HG02798 (cell line): ENCODE measurements at regions not wholly inside any gene's neighbourhood (a gene's known extent, or its start where the extent isn't known, plus 50 kb on each side); places are given as distances from the start of the nearest gene placed in this dataset.

Experiments
- ATAC-seq: cut with Tn5 transposase; IDR thresholded peaks from one replicate; pipeline ENCODE4 v1.9.1; 2021; ENCODE audit warnings: mild to moderate bottlenecking; ENCODE audit not compliant: unreplicated experiment, poor library complexity

DNA sequence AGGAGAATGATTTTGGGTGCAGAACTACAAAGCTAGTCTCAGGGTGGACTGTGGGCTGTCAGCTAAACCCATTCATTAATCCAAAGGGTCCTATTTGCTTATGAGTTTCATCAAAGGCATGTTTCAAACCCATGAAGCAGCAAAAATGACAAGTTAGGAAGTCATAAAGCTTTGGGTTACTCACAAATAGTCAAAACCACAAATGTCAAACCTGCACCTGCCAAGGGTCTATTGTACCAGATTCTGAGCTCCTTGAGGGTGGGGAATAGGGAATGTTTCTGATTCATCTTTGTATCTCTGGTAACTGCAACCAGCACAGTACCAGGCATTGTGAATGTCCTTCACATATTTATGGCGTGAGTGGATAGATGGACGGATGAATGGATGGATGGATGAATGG lies 317.7 kb downstream of the MAF start:
- no peak for ATAC-seq

DNA sequence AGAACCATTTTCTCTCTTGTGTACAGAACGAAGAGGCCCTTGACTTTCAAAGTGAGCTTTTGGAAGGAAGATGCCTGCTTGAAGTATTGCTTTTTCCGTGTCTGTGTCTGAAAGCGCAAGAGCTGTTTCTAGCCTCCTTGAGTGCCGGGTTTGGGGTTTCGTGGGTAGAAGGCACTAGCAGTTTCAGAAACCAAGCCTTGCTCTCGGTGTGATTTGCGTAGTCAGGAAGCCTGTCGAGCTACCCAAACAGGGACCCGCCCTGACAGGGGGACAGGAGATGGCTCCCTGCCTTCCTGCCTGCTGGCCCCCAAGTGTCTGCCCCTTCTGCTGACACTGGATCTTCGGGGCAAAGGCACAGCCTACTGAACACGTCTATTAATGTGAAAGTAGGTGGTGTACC lies 322.0 kb downstream of the MAF start:
- peak; percentile 62 for ATAC-seq

DNA sequence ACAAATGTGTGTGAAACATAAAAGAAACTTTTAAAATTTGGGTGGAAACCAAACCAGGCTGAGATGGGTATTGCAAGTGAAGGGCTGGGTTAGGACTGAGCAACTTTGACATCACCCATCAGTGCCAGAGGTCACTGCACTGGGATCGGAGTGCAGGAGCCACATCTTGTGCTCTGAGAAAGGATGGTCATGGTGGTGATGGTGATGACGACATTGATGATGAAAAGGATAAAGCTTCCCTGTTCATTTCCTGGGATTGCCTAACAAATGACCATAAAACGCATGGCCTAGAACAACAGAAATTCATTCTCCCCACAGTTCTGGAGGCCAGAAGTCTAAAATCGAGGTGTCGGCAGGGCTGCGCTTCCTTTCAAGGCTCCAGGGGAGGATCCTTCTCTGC lies 324.0 kb downstream of the MAF start:
- ATAC-seq = no peak

DNA sequence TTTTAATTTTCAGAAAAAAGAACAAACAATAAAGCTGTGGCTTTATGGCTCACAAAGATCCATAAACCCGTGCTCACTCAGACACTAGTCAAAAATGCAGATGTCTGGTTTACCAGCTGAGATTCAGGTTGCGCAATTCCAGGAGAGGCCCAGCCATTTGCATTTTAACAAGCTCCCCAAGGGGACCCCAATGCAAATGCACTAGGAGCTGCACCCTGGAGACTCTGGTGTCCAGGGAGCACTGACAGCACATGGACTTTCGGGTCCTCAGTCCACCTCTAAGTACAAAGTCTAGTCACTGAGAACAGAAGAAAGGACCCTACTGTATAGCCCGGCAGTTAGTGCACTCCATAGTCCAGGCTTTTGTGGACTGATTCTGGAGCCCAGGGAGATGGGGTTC lies 326.3 kb downstream of the MAF start:
- no peak for ATAC-seq

DNA sequence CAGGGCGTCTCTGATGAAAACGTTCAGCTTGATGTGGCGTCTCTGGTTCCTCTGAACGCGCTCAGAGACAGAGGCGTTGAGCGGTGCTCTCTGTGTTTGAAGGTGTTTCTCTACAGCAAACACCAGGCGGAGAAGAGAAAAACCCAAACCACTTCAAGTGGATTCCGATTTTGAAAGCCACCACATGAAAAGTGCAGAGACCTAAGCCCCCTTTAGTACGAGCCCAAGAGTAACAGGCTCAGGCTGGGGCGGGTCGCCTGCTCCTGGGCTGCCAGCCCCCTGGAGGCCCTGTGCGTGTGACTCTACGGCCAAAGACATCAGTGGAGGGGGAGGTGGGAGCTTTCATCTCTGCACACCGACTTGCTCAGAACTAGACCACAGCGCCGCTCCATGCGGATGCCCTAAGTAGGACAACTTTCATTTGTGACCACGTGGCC lies 328.4 kb downstream of the MAF start:
- no peak for ATAC-seq

DNA sequence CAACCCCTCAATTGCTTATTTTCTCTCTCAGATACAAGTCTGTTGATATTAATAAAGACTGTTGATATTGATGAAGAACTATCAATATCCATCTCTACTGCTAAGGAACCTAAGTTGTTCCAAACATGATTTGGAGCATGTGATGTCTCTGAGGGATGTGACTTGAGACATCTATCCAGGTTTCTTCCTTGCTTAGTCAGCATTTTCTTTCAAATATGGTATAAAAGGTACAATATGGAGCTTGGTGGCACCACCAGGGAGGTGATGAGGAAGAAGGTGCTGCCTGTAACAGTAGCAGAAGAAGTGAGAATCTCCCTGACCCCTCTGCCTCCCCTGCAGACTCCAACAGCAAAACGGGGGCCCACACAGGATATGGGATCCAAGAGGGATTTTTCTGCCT lies 329.0 kb downstream of the MAF start:
- ATAC-seq = no peak

DNA sequence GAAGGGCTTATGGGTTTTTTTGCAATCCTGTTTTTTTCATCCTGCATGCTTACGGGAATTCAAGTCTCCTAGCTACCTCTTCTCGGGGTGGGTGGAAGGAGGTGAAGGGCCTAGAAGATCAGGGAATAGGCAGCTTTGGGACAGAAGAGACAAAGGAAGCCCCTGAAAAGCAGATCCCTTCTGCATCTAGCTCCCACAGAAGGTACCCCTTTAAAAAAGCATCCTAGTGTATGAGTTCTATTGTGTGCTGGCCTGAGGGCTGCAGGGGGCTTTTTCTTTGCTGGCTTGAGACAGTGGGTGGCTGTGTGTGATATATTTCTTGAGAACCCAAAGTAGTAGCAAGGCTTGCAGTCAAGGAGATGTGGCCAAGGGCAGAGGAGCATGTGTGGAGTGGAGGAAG lies 330.5 kb downstream of the MAF start:
- ATAC-seq = no peak

DNA sequence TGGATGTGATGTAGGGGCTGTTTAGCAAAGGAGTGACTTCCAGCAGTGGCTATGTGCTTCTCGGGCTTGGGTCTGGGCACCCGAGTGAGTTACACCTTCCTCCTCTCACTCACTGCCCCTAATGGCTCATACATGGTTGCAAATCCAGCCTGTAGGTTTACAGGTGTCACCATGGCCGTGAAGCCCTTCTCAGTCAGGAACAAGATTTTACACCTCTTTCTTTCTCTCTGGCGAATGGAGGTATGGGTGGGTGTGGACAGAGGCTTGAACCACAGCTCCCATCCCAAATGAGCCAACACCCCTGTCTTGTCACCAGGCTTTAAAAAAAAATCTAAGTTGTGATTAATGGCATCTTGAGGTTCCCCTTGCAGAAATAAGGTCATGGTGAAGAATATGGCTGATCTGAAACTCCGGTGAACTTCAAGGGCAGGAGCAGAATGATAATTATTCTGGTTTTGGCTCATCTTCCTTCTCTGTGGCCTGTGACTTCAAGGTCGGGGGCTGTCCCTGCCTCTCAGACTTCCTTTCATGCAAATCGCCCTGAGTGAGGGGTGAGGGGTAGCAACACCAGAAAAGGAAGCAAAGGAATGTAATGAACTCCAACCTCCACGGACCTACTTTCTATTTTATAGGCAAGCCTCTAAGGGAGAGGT lies 331.2 kb downstream of the MAF start:
- ATAC-seq = peak; percentile 66

DNA sequence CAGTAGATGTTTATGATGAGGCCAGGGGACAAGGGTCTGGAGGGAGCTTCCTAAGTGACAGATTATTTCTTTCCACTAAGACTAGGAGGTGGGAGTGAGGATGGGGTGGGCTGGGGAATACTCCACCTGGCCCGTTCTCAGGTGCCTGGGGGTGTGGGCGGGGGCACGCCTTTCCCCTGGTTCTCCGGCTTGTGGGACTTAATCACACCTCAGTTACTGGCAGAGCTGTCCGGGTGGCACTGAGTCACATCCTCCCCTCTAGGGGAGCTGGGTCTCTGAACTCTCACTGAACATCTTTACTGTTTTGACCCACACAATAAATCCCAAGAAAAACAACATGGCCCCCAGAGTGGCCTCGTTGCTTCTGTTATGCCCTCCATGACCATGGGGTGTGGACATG lies 332.8 kb downstream of the MAF start:
- no peak for ATAC-seq

DNA sequence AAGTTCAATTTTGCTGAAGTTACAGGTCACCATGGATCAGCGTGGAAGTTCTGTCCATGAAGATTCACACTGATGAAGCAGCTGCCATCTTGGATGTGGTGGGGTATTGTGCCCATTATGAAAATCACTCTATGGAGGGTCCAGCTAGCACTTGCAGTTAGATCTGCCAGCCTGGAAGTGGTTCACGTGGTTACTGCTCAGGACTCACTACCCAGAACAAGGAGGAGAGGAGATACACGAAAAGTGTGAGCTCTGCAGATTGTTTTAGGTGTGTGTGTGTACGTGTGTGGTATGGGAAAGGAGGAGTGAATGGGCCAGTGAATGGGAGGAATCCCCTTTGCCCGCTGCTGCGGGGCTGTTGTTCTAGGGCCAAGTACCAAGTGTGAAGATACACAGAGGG lies 333.4 kb downstream of the MAF start:
- no peak for ATAC-seq

DNA sequence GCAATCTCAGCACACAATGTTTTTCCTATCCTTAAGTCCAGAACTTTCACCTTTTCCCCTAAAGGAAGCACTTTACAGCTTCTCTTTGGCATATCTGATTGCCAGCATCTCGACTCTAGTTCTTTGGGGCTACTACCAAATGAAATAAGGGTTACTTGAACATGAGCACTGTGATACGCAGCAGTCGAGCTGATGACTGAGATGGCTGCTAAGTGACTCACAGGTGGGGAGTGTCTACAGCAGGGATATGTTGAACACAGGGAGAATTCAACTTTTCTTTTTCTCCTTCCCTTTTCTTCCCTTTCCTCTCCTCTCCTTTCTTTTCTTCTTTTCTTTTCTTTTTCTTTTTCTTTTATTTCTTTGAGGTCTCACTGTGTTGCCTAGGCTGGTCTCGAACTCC lies 334.8 kb downstream of the MAF start:
- ATAC-seq = no peak

DNA sequence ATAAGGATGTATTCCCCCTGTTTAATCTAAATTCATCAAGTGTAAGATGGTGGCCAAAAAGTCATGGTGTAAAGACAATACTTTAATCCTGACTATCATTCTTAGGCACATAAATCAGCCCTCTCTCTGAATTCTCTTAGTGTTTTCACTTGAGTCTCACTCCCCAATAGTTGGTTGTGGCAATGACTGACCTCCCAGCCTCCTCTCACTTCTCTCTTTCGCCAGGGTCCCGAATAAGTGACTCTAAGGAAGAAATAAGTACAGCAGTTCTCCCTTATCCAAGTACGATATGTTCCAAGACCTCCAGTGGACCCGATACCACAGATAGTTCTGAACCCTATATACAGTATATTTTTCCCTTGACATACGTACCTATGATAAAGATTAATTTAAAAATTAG lies 335.3 kb downstream of the MAF start:
- ATAC-seq = no peak

DNA sequence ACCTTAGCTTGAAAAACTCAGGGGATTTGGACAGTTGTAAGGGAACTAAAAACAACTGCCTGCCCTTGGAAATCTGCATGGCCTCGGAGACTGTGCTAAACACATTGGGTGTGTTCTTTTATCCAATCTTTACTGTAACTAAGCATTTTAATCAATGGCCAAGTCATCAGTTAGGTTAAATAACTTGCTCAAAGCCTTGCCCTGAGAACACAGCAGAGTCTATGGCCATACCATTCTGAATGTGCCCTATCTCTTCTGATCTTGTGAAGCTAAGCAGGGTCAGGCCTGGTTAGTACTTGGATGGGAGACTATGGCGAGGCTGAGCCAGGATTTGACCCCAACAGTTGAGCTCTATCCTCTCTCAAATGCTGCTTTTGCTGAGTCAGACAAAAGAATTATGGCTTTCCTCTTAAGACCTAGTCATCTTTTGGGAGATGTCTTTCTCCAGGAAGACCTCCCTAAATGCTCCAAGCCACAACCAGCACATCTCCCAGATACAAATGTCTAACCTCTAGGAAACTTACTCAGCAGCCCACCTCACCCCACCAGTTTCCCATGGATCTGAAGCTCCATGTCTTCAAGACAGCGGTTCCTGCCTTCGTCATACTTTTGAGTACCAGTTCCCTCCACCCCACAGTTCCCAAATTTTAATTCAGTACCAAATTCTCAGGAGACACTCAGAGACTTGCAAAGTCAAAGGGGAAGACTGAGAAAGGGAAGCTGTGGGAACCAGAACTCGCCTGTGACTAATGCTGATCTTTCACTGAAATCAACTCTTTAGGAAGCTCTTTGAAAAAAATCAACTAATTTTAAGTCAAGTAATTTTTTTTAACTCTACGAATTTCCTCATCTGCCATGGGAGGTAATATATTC lies 336.1 kb downstream of the MAF start:
- ATAC-seq = no peak

DNA sequence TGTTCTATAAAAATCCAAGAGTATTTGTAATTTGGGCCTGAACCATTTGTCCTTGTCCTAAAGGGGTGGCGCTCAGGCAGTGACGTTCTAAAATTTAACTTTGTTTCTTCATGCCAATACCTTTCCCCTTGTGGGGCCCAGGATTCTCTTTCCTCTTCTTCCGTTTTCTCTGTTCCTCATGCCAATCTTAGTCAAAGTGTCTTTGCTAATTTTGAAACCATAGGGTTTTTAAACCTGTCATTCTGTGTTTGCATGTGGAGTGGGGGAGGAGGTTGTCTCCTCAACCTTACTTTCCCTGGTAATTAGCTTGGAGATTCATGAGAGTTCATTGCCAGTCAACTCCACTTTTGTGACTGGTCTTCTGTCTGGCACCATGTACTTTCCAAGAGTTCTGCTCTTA lies 337.1 kb downstream of the MAF start:
- no peak for ATAC-seq
